Omental fat pad (tissue), 3 donors: ENCODE measurements at regions not wholly inside any gene's neighbourhood (a gene's known extent, or its start where the extent isn't known, plus 50 kb on each side); places are given as distances from the start of the nearest gene placed in this dataset.
"Not testable (repeated sequence)": the region's sequence is repeated elsewhere in the genome, so short reads cannot be mapped to it uniquely, and the experiment has no call there.

Experiments used
- ATAC-seq: fragments of 150-250 bp; one replicate; pipeline ENCODE4 v1.9.1; 2016; ENCODE audit warnings: mild to moderate bottlenecking, moderate library complexity; ENCODE audit not compliant: low FRiP score
- DNase-seq: peaks from one replicate; pipeline ENCODE4 v3.0.0-alpha.2; 2019; ENCODE audit warnings: low spot score
- CTCF ChIP-seq, 3 donors: fragments of 450-650 bp; IDR thresholded peaks; one replicate each; pipeline ENCODE4 v1.5.1; 2016 to 2017; ENCODE audit warnings: antibody characterized with exemption in 3 of 3, mild to moderate bottlenecking in 3 of 3, moderate library complexity in 2 of 3

- DNase-seq (no peak), ATAC-seq (no peak)
- no peak for TF ChIP-seq CTCF (IDR thresholded peaks at IDR 0.05)
Observed at GRCh38 chr10:64041989-64042490, 520.8 kb downstream of the REEP3 start.

DNA sequence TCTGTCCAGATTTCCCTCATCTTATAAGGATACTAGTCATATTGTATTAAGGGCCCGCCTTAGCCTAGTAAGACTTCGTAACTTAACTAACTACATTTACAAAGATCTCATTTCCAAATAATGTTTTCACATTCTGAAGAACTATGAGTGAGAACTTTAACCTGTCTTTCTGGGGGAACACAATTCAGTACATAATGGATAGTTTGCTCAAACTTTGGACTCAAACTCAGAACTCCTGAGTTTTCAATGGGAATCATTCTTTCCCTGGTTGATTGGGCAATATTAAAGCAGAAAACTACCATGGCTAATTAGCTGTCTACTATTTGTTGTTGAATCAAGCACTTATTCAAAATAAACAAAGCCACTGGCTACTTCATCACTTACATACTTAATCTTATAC is 522.9 kb downstream of the REEP3 start:
- no peak for TF ChIP-seq CTCF (IDR thresholded peaks at IDR 0.05)
- no peak for DNase-seq
- no peak for ATAC-seq

DNA sequence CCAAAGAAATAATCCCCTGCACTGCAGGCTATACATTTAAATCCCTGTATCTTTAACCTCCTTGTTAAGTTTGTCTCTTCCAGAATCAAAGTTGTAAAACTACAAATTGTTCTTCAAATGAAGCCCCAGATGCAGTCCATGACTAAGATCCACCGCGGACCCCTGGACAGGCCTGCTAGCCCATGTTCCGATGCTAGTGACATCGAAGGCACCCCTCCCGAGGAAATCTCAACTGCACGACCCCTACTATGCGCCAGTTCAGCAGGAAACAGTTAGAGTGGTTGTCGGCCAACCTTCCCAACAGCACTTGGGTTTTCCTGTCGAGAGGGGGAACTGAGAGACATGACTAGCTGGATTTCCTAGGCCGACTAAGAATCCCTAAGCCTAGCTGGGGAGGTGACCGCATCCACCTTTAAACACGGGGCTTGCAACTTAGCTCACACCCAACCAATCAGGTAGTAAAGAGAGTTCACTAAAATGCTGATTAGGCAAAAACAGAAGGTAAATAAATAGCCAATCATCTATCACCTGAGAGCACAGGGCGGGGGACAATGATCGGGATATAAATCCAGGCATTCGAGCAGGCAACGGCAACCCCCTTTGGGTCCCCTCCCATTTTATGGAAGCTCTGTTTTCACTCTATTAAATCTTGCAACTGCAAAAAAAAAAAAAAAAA is 523.9 kb downstream of the REEP3 start:
- not testable (repeated sequence) for DNase-seq, ATAC-seq

- ATAC-seq (no peak), DNase-seq (no peak)
- no peak for TF ChIP-seq CTCF (IDR thresholded peaks at IDR 0.05)
Observed at GRCh38 chr10:64054392-64054791, 533.2 kb downstream of the REEP3 start.

DNA sequence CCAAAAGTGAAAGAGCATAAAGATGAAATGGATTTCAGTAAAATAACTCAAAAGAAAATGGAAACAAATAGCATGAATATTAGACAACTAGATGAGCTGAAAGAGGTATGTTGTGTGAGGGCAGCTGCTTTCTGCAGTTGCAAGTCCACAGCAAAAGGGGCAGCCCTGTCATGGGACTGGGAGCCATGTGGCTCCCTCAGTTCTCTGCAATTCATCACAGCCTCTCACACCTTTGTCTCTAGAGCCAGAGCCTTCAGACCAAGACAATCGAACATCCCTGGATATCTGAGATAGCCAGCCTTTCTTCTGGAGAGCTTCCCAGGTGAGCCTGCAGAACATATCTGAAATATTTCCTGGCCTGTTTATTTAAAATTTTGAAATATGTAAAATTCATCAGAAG is 538.7 kb downstream of the REEP3 start:
- TF ChIP-seq CTCF (IDR thresholded peaks at IDR 0.05), result no peak
- no peak for DNase-seq
- ATAC-seq, result no peak

DNA sequence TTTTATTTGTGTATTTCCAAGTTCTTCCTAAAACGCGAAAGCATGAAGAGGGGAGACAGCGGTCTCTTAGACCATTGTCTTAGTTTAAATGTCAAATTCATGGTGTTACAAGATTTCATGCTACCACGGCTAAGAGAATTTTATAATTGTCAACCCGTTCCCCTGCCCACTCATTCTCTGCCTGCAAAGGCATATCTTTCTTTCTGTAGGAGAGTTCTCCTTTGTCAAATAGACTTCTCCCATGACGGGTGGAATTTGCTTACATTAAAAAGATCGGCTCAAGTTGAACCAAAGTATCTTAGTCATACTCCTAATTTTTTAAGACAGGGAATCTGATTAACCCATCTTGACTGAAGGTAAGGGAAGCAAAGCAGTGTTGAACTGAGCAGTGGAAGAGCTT is 539.2 kb downstream of the REEP3 start:
- no peak for TF ChIP-seq CTCF (IDR thresholded peaks at IDR 0.05)
- no peak for DNase-seq
- ATAC-seq, result no peak

DNA sequence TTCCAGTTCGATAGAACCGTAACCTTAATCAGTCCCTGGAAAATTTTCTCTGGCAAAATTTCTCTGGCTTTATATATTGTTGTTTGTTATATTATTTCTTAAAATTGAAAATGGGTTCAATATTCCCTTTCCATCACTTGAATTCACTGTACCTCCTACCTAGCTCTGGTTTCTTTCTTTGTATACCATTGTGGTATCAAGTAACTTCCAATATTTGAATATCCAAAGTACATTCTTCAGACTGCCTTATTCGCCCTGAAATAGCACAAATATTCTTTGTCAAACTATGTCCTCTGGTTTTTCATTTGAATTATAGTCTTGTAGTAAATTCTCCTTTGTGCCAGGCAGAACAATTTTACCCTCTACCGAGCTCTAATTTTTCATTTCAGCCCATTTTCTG is 541.6 kb downstream of the REEP3 start:
- DNase-seq, result no peak
- TF ChIP-seq CTCF (IDR thresholded peaks at IDR 0.05), result no peak
- ATAC-seq, result no peak
